PC-3 (cell line): ENCODE measurements at regions not wholly inside any gene's neighbourhood (a gene's known extent, or its start where the extent isn't known, plus 50 kb on each side); places are given as distances from the start of the nearest gene placed in this dataset.

Experiments
- CTCF ChIP-seq: fragments of 300-600 bp; sonication (generic); conservative IDR thresholded peaks from 2 replicates; pipeline ENCODE4 v1.5.1; 2017; ENCODE audit warnings: antibody characterized with exemption, low read depth, mild to moderate bottlenecking, low read length
- EZH2 ChIP-seq: fragments of 300-600 bp; sonication (generic); IDR thresholded peaks from one replicate; pipeline ENCODE4 v1.6.1; 2017; ENCODE audit warnings: antibody characterized with exemption, mild to moderate bottlenecking, low read length; ENCODE audit not compliant: unreplicated experiment

- no peak for TF ChIP-seq CTCF
- TF ChIP-seq EZH2, result no peak
Observed at GRCh38 chr12:9449181-9449580, 158.5 kb downstream of the KLRB1 start.
